Large intestine (tissue), 3 donors: ENCODE measurements at regions not wholly inside any gene's neighbourhood (a gene's known extent, or its start where the extent isn't known, plus 50 kb on each side); places are given as distances from the start of the nearest gene placed in this dataset.

Experiments
- DNase-seq, 2 donors: peaks; one replicate each; pipeline versions ENCODE4 v3.0.0 to v3.0.0-alpha.2; 2013
- H3K27ac ChIP-seq: one replicate; pipeline ENCODE4 v1.5.1; 2013; ENCODE audit warnings: low read length
- H3K27me3 ChIP-seq: 2 replicates; pipeline ENCODE4 v1.6.1; 2013; ENCODE audit warnings: low read length; ENCODE audit not compliant: control insufficient read depth, insufficient read depth
- H3K36me3 ChIP-seq: 2 replicates; pipeline ENCODE4 v1.6.1; 2013; ENCODE audit warnings: low read length; ENCODE audit not compliant: control insufficient read depth, insufficient read depth
- H3K4me1 ChIP-seq: one replicate; pipeline ENCODE4 v1.6.1; 2013; ENCODE audit warnings: low read length; ENCODE audit not compliant: control insufficient read depth, insufficient read depth
- H3K4me3 ChIP-seq: one replicate; pipeline ENCODE4 v1.5.1; 2013; ENCODE audit warnings: low read length
- H3K9me3 ChIP-seq: one replicate; pipeline ENCODE4 v1.6.1; 2013; ENCODE audit warnings: mild to moderate bottlenecking, low read depth, low read length, moderate library complexity; ENCODE audit not compliant: control insufficient read depth
- WGBS: methylation state at CpG from one replicate; pipeline ENCODE4 v1.1.5; 2013; ENCODE audit warnings: low lambda C conversion rate; ENCODE audit not compliant: insufficient coverage; 5-methylcytosine and 5-hydroxymethylcytosine counted together

GRCh38 chr9:11792870-11793269, 900.3 kb upstream of the TYRP1 start:
- no peak for DNase-seq
- Histone ChIP-seq H3K27me3 (no peaks in the 10 kb centered on the region), H3K4me1 (no peaks in the 10 kb centered on the region), H3K4me3 (no peak overlapping the region), H3K9me3 (no peaks in the 10 kb centered on the region), H3K36me3 (no peaks in the 10 kb centered on the region), H3K27ac (no peak overlapping the region)
- WGBS, result 100% methylated on average over 1 of the region's 1 CpG

GRCh38 chr9:11794984-11795383, 898.2 kb upstream of the TYRP1 start:
- Histone ChIP-seq H3K4me3 (no peak overlapping the region), H3K9me3 (no peaks in the 10 kb centered on the region), H3K27ac (no peak overlapping the region), H3K27me3 (no peaks in the 10 kb centered on the region), H3K4me1 (no peaks in the 10 kb centered on the region), H3K36me3 (no peaks in the 10 kb centered on the region)
- WGBS, result no CpG with 5 or more reads among the region's 5 CpGs
- no peak for DNase-seq

DNA sequence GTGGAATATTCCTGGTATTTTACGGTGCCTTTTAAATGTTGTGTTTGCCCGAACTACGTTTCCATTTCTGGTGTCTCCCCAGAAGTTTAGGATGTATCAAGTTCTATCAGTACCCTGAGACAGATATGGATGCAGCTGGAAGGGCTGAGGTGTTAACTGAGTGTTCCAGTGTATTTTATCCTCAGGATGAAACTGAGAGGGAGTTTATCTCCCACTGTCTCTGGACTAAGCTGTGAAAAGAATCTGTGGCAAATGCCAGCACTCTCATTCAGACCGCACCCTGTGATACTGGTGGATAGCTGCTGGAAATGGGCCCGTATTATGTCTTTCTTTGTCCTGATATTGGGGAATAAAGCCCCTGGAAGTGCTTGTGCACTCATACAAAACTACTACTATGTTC, 887.2 kb upstream of the TYRP1 start:
- no peak for DNase-seq
- Histone ChIP-seq H3K36me3 (no peaks in the 10 kb centered on the region), H3K9me3 (no peaks in the 10 kb centered on the region), H3K4me3 (no peak overlapping the region), H3K4me1 (no peaks in the 10 kb centered on the region), H3K27ac (no peak overlapping the region), H3K27me3 (no peaks in the 10 kb centered on the region)
- no CpG with 5 or more reads among the region's 5 CpGs for WGBS

DNA sequence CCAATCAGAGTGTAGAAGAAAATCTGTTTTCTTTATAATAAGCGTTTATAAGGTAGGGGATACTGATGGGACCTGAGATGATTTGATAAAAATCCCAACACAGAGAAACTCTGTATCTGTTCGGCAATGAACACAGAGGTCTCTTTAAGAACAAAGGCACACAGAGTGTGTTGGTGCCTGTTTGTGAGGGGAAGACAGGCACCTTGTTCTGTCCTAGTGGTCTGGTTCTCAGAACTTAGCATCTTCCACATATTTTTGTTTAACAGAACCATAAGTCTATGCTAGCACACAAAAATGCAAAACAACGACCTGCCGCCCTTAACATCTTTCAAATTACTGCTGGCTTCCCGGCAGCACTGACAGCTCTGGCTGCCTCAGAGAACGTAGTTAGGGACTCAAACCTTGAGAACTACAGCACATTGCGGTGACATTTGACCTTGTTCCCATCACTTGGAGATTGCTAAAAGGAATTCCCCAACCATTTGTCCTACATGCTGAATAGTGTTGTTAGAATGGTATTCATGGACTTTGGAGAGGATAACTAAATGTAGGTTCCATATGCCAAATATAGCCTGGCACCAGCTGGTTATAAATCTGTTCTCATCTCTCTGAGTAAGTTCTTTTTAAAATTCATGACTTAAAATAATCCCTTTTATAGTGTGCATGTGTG, 871.7 kb upstream of the TYRP1 start:
- 83% methylated on average over 1 of the region's 7 CpGs for WGBS
- Histone ChIP-seq H3K27ac (no peak overlapping the region), H3K4me1 (no peaks in the 10 kb centered on the region), H3K27me3 (no peaks in the 10 kb centered on the region), H3K4me3 (no peak overlapping the region), H3K9me3 (no peaks in the 10 kb centered on the region), H3K36me3 (no peaks in the 10 kb centered on the region)
- DNase-seq, result no peak

- H3K27ac ChIP-seq, result no peak overlapping the region
- DNase-seq, result no peak
- no peaks in the 10 kb centered on the region for H3K4me1 ChIP-seq
- no peaks in the 10 kb centered on the region for H3K27me3 ChIP-seq
- no peaks in the 10 kb centered on the region for H3K9me3 ChIP-seq
- no peak overlapping the region for H3K4me3 ChIP-seq
- no peaks in the 10 kb centered on the region for H3K36me3 ChIP-seq
- 90% methylated on average over 3 of the region's 3 CpGs for WGBS
Observed at GRCh38 chr9:11828201-11828600, 865.0 kb upstream of the TYRP1 start.

DNA sequence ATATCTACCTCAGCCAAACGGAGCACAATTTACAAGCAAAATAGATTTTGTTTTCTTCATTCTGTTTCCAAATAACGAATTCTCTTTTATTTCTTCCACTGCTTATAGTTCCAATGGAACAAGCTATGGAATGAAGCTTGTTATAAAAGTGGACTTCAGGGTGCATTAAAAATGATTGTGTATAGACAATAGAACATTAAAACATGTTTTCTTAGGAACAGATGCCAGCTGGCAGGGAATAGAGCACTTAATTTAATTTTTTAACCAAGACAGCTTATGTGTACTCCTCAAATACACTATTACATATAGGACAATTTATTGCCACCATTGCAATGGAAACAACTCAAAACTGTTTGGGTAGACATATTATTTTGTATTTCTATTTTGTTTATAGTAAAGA, 860.1 kb upstream of the TYRP1 start:
- DNase-seq, result no peak
- no peaks in the 10 kb centered on the region for H3K36me3 ChIP-seq
- H3K9me3 ChIP-seq, result no peaks in the 10 kb centered on the region
- H3K27ac ChIP-seq, result no peak overlapping the region
- no peaks in the 10 kb centered on the region for H3K4me1 ChIP-seq
- H3K27me3 ChIP-seq, result no peaks in the 10 kb centered on the region
- 75% methylated on average over 2 of the region's 2 CpGs for WGBS
- H3K4me3 ChIP-seq, result no peak overlapping the region

DNA sequence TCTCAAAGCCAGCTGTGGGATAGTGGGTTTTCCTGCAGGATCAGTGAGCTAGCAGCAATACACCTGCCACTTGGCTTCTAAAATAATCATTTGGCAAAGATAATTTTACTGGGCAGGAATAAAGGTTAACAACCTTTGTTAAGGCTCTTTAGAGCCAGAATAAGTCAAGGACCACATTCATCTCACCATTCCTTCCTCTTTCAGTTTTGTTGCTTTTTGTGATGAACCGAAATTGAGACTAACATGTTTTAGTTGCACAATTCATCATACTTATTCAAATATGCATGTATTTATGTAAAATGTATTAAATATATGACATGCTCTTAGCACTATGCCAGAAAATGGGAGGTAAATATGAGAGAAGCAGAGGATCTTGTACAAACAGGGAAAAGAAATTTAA, 824.4 kb upstream of the TYRP1 start:
- 57% methylated on average over 1 of the region's 1 CpG for WGBS
- no peaks in the 10 kb centered on the region for H3K27me3 ChIP-seq
- H3K4me1 ChIP-seq, result no peaks in the 10 kb centered on the region
- no peaks in the 10 kb centered on the region for H3K9me3 ChIP-seq
- no peak overlapping the region for H3K4me3 ChIP-seq
- DNase-seq, result no peak
- no peaks in the 10 kb centered on the region for H3K36me3 ChIP-seq
- no peak overlapping the region for H3K27ac ChIP-seq

- Histone ChIP-seq H3K4me3 (no peak overlapping the region), H3K4me1 (no peaks in the 10 kb centered on the region), H3K9me3 (no peaks in the 10 kb centered on the region), H3K27me3 (no peaks in the 10 kb centered on the region), H3K27ac (no peak overlapping the region), H3K36me3 (no peaks in the 10 kb centered on the region)
- DNase-seq, result no peak
- WGBS, result 82% methylated on average over 2 of the region's 5 CpGs
Observed at GRCh38 chr9:11871852-11872251, 821.3 kb upstream of the TYRP1 start.

- Histone ChIP-seq H3K27ac (no peak overlapping the region), H3K4me3 (no peak overlapping the region), H3K36me3 (no peaks in the 10 kb centered on the region), H3K27me3 (no peaks in the 10 kb centered on the region), H3K9me3 (no peaks in the 10 kb centered on the region), H3K4me1 (no peaks in the 10 kb centered on the region)
- no peak for DNase-seq
- WGBS, result 40% methylated on average over 1 of the region's 1 CpG
Observed at GRCh38 chr9:11872471-11872870, 820.7 kb upstream of the TYRP1 start.

DNA sequence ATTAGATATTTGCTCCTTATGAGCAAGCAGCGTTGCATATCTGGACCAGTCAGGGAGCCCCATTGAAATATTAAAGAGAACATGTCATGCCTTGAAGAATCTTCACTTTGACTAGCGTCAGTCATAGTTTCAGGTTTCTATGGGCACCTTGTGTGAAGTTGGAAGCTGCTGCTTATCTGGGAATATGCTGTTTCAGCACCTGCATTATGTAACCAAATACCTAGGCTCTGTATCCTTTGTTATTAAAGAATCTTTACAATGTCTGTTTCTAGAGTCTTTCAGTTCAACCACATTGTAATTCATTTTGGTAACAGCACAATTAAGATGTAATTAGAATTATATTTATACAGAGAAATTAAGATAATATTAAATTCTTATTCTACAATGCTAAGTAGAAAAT, 818.8 kb upstream of the TYRP1 start:
- no peak overlapping the region for H3K4me3 ChIP-seq
- DNase-seq, result no peak
- H3K27ac ChIP-seq, result no peak overlapping the region
- no peaks in the 10 kb centered on the region for H3K4me1 ChIP-seq
- H3K27me3 ChIP-seq, result no peaks in the 10 kb centered on the region
- no CpG with 5 or more reads among the region's 2 CpGs for WGBS
- H3K9me3 ChIP-seq, result no peaks in the 10 kb centered on the region
- H3K36me3 ChIP-seq, result no peaks in the 10 kb centered on the region

DNA sequence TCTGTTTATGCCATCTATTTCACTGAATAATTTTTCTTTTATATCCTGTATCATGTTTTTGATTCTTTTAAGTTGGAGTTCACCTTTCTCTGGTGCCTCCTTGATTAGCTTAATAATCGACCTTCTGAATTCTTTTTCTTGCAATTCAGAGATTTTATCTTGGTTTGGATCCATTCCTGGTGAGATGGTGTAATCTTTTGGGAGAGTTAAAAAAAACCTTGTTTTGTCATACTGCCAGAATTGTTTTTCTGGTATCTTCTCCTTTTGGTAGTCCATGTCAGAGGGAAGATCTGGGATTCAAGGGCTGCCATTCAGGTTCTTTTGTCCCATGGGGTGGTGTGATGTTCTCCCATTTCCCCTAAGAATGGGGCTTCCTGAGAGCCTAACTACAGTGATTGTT, 800.8 kb upstream of the TYRP1 start:
- DNase-seq, result no peak
- H3K4me1 ChIP-seq, result no peaks in the 10 kb centered on the region
- H3K9me3 ChIP-seq, result no peaks in the 10 kb centered on the region
- no peak overlapping the region for H3K27ac ChIP-seq
- no peak overlapping the region for H3K4me3 ChIP-seq
- WGBS, result 83% methylated on average over 1 of the region's 1 CpG
- H3K27me3 ChIP-seq, result no peaks in the 10 kb centered on the region
- no peaks in the 10 kb centered on the region for H3K36me3 ChIP-seq
